ENCODE measurements at regions not wholly inside any gene's neighbourhood (a gene's known extent, or its start where the extent isn't known, plus 50 kb on each side); places are given as distances from the start of the nearest gene placed in this dataset.

GRCh38 chr9:16254674-16255073 lies 615.8 kb downstream of the BNC2 start:
- Mint-ChIP-seq H3K9me3 (peaks cover 3% of the 10 kb centered on the region), H3K4me3 (no peak overlapping the region), H3K27me3 (ENCODE audit: low read depth) (no peaks in the 10 kb centered on the region), H3K4me1 (peaks cover 35% of the 10 kb centered on the region), H3K36me3 (ENCODE audit: low read depth) (no peaks in the 10 kb centered on the region), H3K27ac (ENCODE audit: unreplicated experiment) (no peak overlapping the region)
- TF ChIP-seq CTCF (conservative IDR thresholded peaks at IDR 0.05): no peak
- DNase-seq (ENCODE audit: low read depth, low spot score): no peak

GRCh38 chr9:16255217-16255616 lies 615.3 kb downstream of the BNC2 start:
- Mint-ChIP-seq H3K27ac (ENCODE audit: unreplicated experiment) (no peak overlapping the region), H3K9me3 (peaks cover 3% of the 10 kb centered on the region), H3K27me3 (ENCODE audit: low read depth) (no peaks in the 10 kb centered on the region), H3K4me3 (no peak overlapping the region), H3K36me3 (ENCODE audit: low read depth) (no peaks in the 10 kb centered on the region), H3K4me1 (peaks cover 35% of the 10 kb centered on the region)
- TF ChIP-seq CTCF (conservative IDR thresholded peaks at IDR 0.05): no peak
- DNase-seq (ENCODE audit: low read depth, low spot score): no peak

GRCh38 chr9:16257604-16258003 lies 612.9 kb downstream of the BNC2 start:
- DNase-seq (ENCODE audit: low read depth, low spot score): no peak
- no peak overlapping the region for H3K4me3 Mint-ChIP-seq
- H3K36me3 Mint-ChIP-seq (ENCODE audit: low read depth): no peaks in the 10 kb centered on the region
- peaks cover 3% of the 10 kb centered on the region for H3K9me3 Mint-ChIP-seq
- peak; percentile 56 for TF ChIP-seq CTCF (conservative IDR thresholded peaks at IDR 0.05)
- H3K4me1 Mint-ChIP-seq: peaks cover 39% of the 10 kb centered on the region
- no peaks in the 10 kb centered on the region for H3K27me3 Mint-ChIP-seq (ENCODE audit: low read depth)
- H3K27ac Mint-ChIP-seq (ENCODE audit: unreplicated experiment): no peak overlapping the region

GRCh38 chr9:16258191-16258590 lies 612.3 kb downstream of the BNC2 start:
- H3K27me3 Mint-ChIP-seq (ENCODE audit: low read depth): no peaks in the 10 kb centered on the region
- DNase-seq (ENCODE audit: low read depth, low spot score): no peak
- no peak overlapping the region for H3K27ac Mint-ChIP-seq (ENCODE audit: unreplicated experiment)
- TF ChIP-seq CTCF (conservative IDR thresholded peaks at IDR 0.05): no peak
- H3K36me3 Mint-ChIP-seq (ENCODE audit: low read depth): no peaks in the 10 kb centered on the region
- no peak overlapping the region for H3K4me3 Mint-ChIP-seq
- H3K4me1 Mint-ChIP-seq: peaks cover 39% of the 10 kb centered on the region
- H3K9me3 Mint-ChIP-seq: peaks cover 3% of the 10 kb centered on the region

GRCh38 chr9:16258708-16259107 lies 611.8 kb downstream of the BNC2 start:
- no peak for DNase-seq (ENCODE audit: low read depth, low spot score)

More at GRCh38 chr9:16258708-16259107, 611.8 kb downstream of the BNC2 start:
- H3K9me3 Mint-ChIP-seq: peaks cover 3% of the 10 kb centered on the region
- TF ChIP-seq CTCF (conservative IDR thresholded peaks at IDR 0.05): no peak
- no peak overlapping the region for H3K4me3 Mint-ChIP-seq
- no peaks in the 10 kb centered on the region for H3K36me3 Mint-ChIP-seq (ENCODE audit: low read depth)
- H3K27ac Mint-ChIP-seq (ENCODE audit: unreplicated experiment): no peak overlapping the region
- H3K27me3 Mint-ChIP-seq (ENCODE audit: low read depth): no peaks in the 10 kb centered on the region
- peaks cover 39% of the 10 kb centered on the region for H3K4me1 Mint-ChIP-seq

All from neural crest cell (in vitro differentiated cells).